ENCODE measurements at regions not wholly inside any gene's neighbourhood (a gene's known extent, or its start where the extent isn't known, plus 50 kb on each side); places are given as distances from the start of the nearest gene placed in this dataset.

- TF ChIP-seq EP300 (IDR thresholded peaks at IDR 0.05): no peak
- TF ChIP-seq POLR2AphosphoS5 (IDR thresholded peaks at IDR 0.05): no peak
- no peak for TF ChIP-seq POLR2A (IDR thresholded peaks at IDR 0.05; ENCODE audit: low read depth)
- TF ChIP-seq CTCF (IDR thresholded peaks at IDR 0.05): no peak
Measured at GRCh38 chr1:184825571-184825970, 70.9 kb upstream of the EDEM3 start.

Data from esophagus muscularis mucosa (tissue), 4 donors.